Uterus (tissue), 3 donors: ENCODE measurements at regions not wholly inside any gene's neighbourhood (a gene's known extent, or its start where the extent isn't known, plus 50 kb on each side); places are given as distances from the start of the nearest gene placed in this dataset.

Experiments used
- DNase-seq, 2 donors: peaks; one replicate each; pipeline ENCODE4 v3.0.0-alpha.2; 2019 to 2020
- H3K27ac ChIP-seq, 2 donors: fragments of 200-600 bp; sonication (generic); 1 replicate in 1 of 2; 2 replicates in 1 of 2; pipeline ENCODE4 v1.5.1; 2016 to 2018
- H3K27me3 ChIP-seq, 2 donors: fragments of 200-600 bp; sonication (generic); one replicate each; pipeline ENCODE4 v1.5.1; 2018 to 2019; ENCODE audit warnings: control low read depth in 1 of 2
- H3K36me3 ChIP-seq, 2 donors: fragments of 200-600 bp; sonication (generic); one replicate each; pipeline ENCODE4 v1.5.1; 2019; ENCODE audit warnings: control low read depth in 1 of 2
- H3K4me1 ChIP-seq, 2 donors: fragments of 200-600 bp; sonication (generic); one replicate each; pipeline ENCODE4 v1.5.1; 2018 to 2019; ENCODE audit warnings: control low read depth in 1 of 2
- H3K4me3 ChIP-seq, 2 donors: fragments of 200-600 bp; sonication (generic); 1 replicate in 1 of 2; 2 replicates in 1 of 2; pipeline ENCODE4 v1.5.1; 2018 to 2019; ENCODE audit warnings: mild to moderate bottlenecking in 1 of 2
- H3K9me3 ChIP-seq, 2 donors: fragments of 200-600 bp; sonication (generic); one replicate each; pipeline ENCODE4 v1.5.1; 2019; ENCODE audit warnings: control low read depth in 1 of 2
- POLR2A ChIP-seq, 2 donors: fragments of 450-650 bp; IDR thresholded peaks; one replicate each; pipeline ENCODE4 v1.6.1; 2016; ENCODE audit warnings: antibody characterized with exemption in 2 of 2, mild to moderate bottlenecking in 1 of 2, moderate library complexity in 1 of 2
- intact Hi-C: fragments of 100-400 bp; cut with DNase I; formaldehyde crosslinking; loops from one replicate; pipeline ENCODE4 v1.15.1; 2023; ENCODE audit warnings: low total_unique reads
- TF ChIP-seq, protein P1 (sequence below), 4 experiments: fragments of 200-600 bp in 2 of 4; fragments of 450-650 bp in 2 of 4; sonication (generic) in 2 of 4; IDR thresholded peaks; one replicate each; pipeline ENCODE4 v1.5.1; 2016 to 2019; ENCODE audit warnings: antibody characterized with exemption in 4 of 4, mild to moderate bottlenecking in 2 of 4, moderate library complexity in 1 of 4
- donor health status: DM: yes; HTN: yes; CAD: no.

DNA sequence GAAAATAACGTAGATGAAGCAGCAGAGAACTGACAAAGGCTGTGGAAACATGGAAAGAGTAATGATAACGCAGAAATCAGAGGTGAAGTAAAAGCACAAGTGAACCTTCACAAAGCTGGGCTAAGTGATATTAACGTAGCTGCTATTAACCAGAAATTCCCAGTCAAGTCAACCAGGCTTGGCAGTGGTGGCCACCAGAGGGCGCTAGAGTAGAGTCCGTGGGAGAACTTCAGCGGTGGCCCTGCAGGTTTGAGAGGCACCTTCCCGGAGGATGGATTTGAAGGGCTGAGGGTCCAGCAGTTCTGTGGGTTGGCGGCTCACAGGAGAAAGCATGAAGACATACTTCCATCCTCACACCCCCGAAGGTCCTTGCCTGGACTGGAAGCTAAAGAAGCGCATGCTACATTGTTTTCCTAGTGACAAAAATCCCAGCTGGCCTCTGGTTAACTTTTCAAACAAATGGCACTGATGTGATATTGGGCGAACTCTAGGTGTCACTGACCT is 81.7 kb upstream of the ZNF648 start:
- Histone ChIP-seq H3K36me3 (no peaks in the 10 kb centered on the region), H3K4me1 (peaks cover 9 to 15% of the 10 kb centered on the region in 2 donors), H3K27me3 (no peaks in the 10 kb centered on the region), H3K9me3 (no peaks in the 10 kb centered on the region), H3K4me3 (no peak overlapping the region), H3K27ac (peak overlapping the region; percentile 92 to 99)
- TF ChIP-seq, protein P1, sequence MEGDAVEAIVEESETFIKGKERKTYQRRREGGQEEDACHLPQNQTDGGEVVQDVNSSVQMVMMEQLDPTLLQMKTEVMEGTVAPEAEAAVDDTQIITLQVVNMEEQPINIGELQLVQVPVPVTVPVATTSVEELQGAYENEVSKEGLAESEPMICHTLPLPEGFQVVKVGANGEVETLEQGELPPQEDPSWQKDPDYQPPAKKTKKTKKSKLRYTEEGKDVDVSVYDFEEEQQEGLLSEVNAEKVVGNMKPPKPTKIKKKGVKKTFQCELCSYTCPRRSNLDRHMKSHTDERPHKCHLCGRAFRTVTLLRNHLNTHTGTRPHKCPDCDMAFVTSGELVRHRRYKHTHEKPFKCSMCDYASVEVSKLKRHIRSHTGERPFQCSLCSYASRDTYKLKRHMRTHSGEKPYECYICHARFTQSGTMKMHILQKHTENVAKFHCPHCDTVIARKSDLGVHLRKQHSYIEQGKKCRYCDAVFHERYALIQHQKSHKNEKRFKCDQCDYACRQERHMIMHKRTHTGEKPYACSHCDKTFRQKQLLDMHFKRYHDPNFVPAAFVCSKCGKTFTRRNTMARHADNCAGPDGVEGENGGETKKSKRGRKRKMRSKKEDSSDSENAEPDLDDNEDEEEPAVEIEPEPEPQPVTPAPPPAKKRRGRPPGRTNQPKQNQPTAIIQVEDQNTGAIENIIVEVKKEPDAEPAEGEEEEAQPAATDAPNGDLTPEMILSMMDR (IDR thresholded peaks at IDR 0.05) = peak; percentile 91 to 97 (median 95)
- TF ChIP-seq POLR2A (IDR thresholded peaks at IDR 0.05) = peak in 1 of 2 donors; percentile 8
- DNase-seq = peak; percentile 94 to 96
- intact Hi-C loops = loop anchor here (5.0 kb wide), 1 partner anchor 249 kb away; the partner anchor contains the start of gene GLUL

DNA sequence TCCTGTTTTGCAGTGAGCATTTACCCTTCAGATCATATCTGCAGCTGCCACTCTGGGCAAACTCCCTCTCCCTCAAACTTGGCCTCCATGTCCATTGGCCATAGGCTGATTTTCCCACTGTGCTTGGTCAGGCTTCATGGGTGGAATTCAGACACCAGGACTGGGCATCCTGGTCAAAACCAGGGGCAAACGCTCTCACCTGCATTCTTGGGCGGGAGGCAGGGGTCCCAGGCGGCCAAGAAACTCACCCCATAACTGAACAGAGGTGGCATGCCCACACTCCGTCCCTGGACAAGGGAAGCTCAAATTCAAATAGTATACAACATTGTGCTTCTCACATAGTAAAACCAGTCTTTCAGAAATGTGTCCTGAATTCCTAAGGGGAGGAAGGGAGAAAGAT is 81.1 kb upstream of the ZNF648 start:
- no peaks in the 10 kb centered on the region for H3K36me3 ChIP-seq
- peak overlapping the region; percentile 92 to 99 for H3K27ac ChIP-seq
- intact Hi-C loops = loop anchor here (5.0 kb wide), 1 partner anchor 250 kb away; the partner anchor contains the start of gene GLUL
- H3K9me3 ChIP-seq = no peaks in the 10 kb centered on the region
- H3K27me3 ChIP-seq = no peaks in the 10 kb centered on the region
- no peak for DNase-seq
- no peak overlapping the region for H3K4me3 ChIP-seq
- TF ChIP-seq, protein P1 (IDR thresholded peaks at IDR 0.05) = no peak
- no peak for TF ChIP-seq POLR2A (IDR thresholded peaks at IDR 0.05)
- H3K4me1 ChIP-seq = peaks cover 9 to 15% of the 10 kb centered on the region in 2 donors

DNA sequence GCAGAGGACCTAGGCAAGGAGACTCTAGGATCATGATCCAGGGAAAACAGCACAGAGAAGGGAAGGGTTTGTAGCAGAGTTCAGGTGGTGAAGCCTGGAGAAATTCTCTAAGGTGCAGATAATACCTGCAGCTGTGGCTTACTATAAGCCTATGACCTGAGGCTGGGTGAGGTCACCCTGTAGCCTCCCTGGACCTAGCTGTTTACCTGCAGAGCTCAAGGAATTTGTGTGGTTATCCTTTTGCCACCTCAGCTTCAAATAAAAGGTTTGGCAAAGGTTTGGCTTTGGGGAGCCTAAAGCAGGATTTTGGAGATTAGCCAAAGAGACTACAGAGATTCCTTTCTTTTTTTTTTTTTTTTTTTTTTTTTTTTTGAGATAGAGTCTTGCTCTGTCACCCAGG is 79.5 kb upstream of the ZNF648 start:
- peaks cover 9 to 15% of the 10 kb centered on the region in 2 donors for H3K4me1 ChIP-seq
- no peak for DNase-seq
- intact Hi-C loops = loop anchor here (5.0 kb wide), 1 partner anchor 251 kb away; the partner anchor contains the start of gene GLUL
- H3K27ac ChIP-seq = no peak overlapping the region
- H3K9me3 ChIP-seq = no peaks in the 10 kb centered on the region
- no peaks in the 10 kb centered on the region for H3K36me3 ChIP-seq
- TF ChIP-seq, protein P1 (IDR thresholded peaks at IDR 0.05) = no peak
- TF ChIP-seq POLR2A (IDR thresholded peaks at IDR 0.05) = no peak
- H3K27me3 ChIP-seq = no peaks in the 10 kb centered on the region
- no peak overlapping the region for H3K4me3 ChIP-seq

DNA sequence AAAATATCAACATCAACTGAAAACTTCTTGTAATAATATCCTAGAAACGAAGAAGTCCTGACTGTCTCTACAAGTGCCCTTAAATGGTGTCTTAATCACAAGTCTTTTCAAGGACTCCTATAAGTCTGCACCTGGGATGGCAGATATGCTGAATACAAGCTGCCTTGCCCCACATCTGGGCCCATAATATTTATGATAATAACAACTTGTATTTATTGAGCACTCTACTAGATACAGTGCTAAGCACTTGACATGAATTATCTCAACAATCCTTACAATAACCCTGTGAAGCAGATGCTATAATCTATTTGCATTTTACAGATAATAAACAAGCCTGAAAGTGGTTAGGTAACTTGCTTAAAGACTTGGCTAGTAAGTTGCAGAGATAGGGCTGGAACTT is 78.0 kb upstream of the ZNF648 start:
- no peak for TF ChIP-seq POLR2A (IDR thresholded peaks at IDR 0.05)
- TF ChIP-seq, protein P1 (IDR thresholded peaks at IDR 0.05) = no peak
- H3K4me3 ChIP-seq = no peak overlapping the region
- H3K27me3 ChIP-seq = no peaks in the 10 kb centered on the region
- H3K4me1 ChIP-seq = peaks cover 0 to 8% of the 10 kb centered on the region in 2 donors
- H3K36me3 ChIP-seq = no peaks in the 10 kb centered on the region
- H3K9me3 ChIP-seq = no peaks in the 10 kb centered on the region
- H3K27ac ChIP-seq = no peak overlapping the region
- DNase-seq = no peak
- intact Hi-C loops = loop anchor here (10.0 kb wide), 1 partner anchor 55 kb away; no protein-coding TSS in a partner anchor

DNA sequence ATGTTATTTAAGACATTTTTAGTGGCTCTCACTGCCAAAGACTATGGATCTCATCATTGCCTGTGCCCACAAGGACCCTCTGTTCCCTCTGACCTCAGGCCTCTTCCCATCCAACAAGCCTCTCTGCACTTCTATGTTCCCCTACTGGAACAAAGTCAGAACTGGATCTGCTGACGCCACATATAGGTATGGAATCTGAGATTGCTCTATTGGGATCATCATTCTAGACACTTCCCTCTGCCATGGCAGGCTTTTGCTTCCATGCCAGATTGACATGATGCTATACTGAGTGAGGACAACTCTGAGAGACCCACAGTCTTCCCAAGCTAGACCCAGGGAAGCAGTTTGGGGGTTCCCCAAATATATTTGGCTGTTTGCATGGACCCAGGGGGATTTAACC is 76.0 kb upstream of the ZNF648 start:
- intact Hi-C loops = loop anchor here (10.0 kb wide), 1 partner anchor 53 kb away; no protein-coding TSS in a partner anchor
- no peak overlapping the region for H3K4me3 ChIP-seq
- H3K9me3 ChIP-seq = no peaks in the 10 kb centered on the region
- no peak for TF ChIP-seq POLR2A (IDR thresholded peaks at IDR 0.05)
- TF ChIP-seq, protein P1 (IDR thresholded peaks at IDR 0.05) = no peak
- H3K4me1 ChIP-seq = no peaks in the 10 kb centered on the region
- no peaks in the 10 kb centered on the region for H3K27me3 ChIP-seq
- DNase-seq = no peak
- H3K36me3 ChIP-seq = no peaks in the 10 kb centered on the region
- H3K27ac ChIP-seq = peak overlapping the region; percentile 28 to 33
